Left ventricle myocardium inferior (tissue), 1 donor: ENCODE measurements at regions not wholly inside any gene's neighbourhood (a gene's known extent, or its start where the extent isn't known, plus 50 kb on each side); places are given as distances from the start of the nearest gene placed in this dataset.

Source experiments
- DNase-seq: peaks from one replicate; pipeline ENCODE4 v3.0.0-alpha.2; 2020
- H3K27ac ChIP-seq: fragments of 200-600 bp; replicated peaks from 2 replicates; pipeline ENCODE4 v1.8.0; 2021
- H3K27me3 ChIP-seq: fragments of 200-600 bp; 2 replicates; pipeline ENCODE4 v1.8.0; 2021; ENCODE audit warnings: low read depth
- H3K36me3 ChIP-seq: fragments of 200-600 bp; 2 replicates; pipeline ENCODE4 v1.8.0; 2021
- H3K4me1 ChIP-seq: fragments of 200-600 bp; 2 replicates; pipeline ENCODE4 v1.8.0; 2021
- H3K4me3 ChIP-seq: fragments of 200-600 bp; 2 replicates; pipeline ENCODE4 v1.8.0; 2021; ENCODE audit warnings: mild to moderate bottlenecking, moderate library complexity
- H3K9me3 ChIP-seq: fragments of 200-600 bp; replicated peaks from 2 replicates; pipeline ENCODE4 v1.8.0; 2021
- intact Hi-C: fragments of 100-400 bp; cut with micrococcal nuclease; formaldehyde crosslinking; loops from one replicate; pipeline ENCODE4 v1.11.0; 2022
- TF ChIP-seq, protein P1 (sequence below): fragments of 200-600 bp; IDR thresholded peaks from 2 replicates; pipeline ENCODE4 v1.8.0; 2021; ENCODE audit warnings: antibody characterized with exemption, mild to moderate bottlenecking, borderline replicate concordance
- donor health status: DM: no; HTN: yes; CAD: no; lungs with severe emphysema.

DNA sequence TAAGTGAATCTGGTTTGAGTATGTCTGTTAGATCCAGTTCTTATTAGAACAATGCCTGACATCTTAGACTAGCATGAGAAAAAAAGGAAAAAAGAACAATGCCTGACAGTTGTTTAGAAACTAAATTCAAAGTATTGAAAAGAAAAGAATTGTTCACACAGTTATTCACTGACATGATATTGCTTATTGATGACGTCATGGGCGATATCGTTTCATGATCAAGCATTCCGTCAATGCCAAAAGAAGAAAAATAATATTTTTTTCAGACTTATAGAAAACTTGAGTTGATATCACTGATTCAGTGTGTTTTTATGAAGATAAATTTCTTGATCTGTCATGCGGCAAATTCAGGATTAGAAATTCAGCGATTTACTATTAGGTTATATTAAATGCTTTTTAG, 196.5 kb upstream of the AGR3 start:
- Histone ChIP-seq H3K27me3 (no peaks in the 10 kb centered on the region), H3K4me3 (no peak overlapping the region), H3K27ac (no peak overlapping the region), H3K9me3 (peaks cover 12% of the 10 kb centered on the region), H3K36me3 (no peaks in the 10 kb centered on the region), H3K4me1 (no peaks in the 10 kb centered on the region)
- TF ChIP-seq, protein P1, sequence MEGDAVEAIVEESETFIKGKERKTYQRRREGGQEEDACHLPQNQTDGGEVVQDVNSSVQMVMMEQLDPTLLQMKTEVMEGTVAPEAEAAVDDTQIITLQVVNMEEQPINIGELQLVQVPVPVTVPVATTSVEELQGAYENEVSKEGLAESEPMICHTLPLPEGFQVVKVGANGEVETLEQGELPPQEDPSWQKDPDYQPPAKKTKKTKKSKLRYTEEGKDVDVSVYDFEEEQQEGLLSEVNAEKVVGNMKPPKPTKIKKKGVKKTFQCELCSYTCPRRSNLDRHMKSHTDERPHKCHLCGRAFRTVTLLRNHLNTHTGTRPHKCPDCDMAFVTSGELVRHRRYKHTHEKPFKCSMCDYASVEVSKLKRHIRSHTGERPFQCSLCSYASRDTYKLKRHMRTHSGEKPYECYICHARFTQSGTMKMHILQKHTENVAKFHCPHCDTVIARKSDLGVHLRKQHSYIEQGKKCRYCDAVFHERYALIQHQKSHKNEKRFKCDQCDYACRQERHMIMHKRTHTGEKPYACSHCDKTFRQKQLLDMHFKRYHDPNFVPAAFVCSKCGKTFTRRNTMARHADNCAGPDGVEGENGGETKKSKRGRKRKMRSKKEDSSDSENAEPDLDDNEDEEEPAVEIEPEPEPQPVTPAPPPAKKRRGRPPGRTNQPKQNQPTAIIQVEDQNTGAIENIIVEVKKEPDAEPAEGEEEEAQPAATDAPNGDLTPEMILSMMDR: no peak
- intact Hi-C loops: no loop called here
- DNase-seq: no peak

DNA sequence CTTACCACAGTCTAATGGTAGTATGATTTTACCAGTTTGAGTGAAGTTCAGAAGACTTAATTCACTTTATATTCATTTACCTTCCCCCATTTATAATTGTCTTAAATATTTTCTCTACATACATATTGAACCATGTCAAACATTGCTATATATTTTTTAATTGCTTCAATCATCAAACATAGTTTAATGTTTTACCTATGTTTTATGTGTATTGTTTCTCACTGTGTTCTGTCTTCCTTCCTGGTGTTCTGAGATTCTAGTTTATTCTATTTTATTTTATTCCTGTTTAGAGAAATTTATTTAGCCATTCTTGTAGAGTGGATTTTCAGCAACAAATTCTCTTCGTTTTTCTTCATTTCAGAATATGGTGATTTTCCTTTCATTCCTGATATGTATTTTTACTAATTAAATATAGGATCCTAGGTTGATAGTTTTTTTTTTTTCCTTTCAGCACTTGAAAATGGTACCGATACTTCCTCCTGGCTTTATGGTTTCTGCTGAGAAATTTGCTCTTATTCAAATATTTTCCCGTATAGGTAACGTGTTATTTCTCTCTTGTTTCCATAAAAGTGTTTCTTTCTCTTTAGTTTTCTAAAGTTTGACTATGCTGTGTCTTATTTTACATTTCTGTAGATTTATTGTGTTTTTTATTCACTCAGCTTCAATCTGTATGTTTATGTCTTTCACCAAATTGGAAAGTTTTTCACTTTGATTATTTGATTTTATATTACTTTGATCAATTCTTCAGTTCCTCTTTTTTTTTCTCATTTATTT, 201.8 kb upstream of the AGR3 start:
- Histone ChIP-seq H3K4me3 (no peak overlapping the region), H3K27ac (no peak overlapping the region), H3K4me1 (no peaks in the 10 kb centered on the region), H3K27me3 (no peaks in the 10 kb centered on the region), H3K36me3 (no peaks in the 10 kb centered on the region), H3K9me3 (peaks cover 12% of the 10 kb centered on the region)
- no peak for DNase-seq
- TF ChIP-seq, protein P1: no peak
- intact Hi-C loops: no loop called here

DNA sequence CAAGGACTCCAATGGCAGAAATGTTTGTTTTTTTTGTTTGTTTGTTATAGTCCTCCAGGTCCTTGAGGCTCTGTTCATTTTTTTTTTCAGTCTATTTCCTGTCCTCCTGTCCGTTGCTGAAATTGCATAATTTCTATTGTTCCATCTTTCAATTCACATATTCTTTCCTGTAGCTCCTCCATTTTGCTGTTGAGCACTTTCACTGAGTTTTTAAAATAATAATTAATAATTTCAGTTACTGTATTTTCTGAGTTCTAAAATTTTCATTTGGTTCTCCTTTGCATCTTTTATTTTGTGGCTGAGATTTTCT, 202.3 kb upstream of the AGR3 start:
- no peak for DNase-seq
- TF ChIP-seq, protein P1: no peak

DNA sequence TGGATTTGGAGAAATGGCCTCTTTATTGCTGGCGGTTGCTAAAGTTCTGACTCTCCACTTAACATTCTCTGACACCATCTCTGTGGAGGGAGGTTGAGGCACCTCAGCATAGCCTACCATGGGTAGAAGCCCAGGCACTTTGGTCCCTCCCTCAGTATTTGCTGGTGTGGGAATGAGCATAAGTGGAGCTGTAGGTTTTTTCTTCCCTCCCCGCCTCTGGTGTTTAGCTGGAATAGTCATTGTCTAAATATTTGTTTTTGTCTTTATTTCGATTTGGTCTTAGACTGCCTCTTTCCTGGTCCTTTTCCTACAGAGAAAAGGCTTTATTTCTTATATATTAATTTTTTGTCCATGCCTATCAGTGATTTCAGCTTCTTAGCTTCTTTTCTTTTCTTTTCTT, 203.4 kb upstream of the AGR3 start:
- Histone ChIP-seq H3K4me3 (no peak overlapping the region), H3K27ac (no peak overlapping the region), H3K4me1 (no peaks in the 10 kb centered on the region), H3K36me3 (no peaks in the 10 kb centered on the region), H3K9me3 (peaks cover 7% of the 10 kb centered on the region), H3K27me3 (no peaks in the 10 kb centered on the region)
- DNase-seq: no peak
- TF ChIP-seq, protein P1: no peak
- intact Hi-C loops: no loop called here

More for the DNA sequence above, 202.3 kb upstream of the AGR3 start:
- H3K9me3 ChIP-seq: peaks cover 12% of the 10 kb centered on the region
- H3K36me3 ChIP-seq: no peaks in the 10 kb centered on the region
- H3K4me1 ChIP-seq: no peaks in the 10 kb centered on the region
- intact Hi-C loops: no loop called here
- no peak overlapping the region for H3K4me3 ChIP-seq
- no peaks in the 10 kb centered on the region for H3K27me3 ChIP-seq
- no peak overlapping the region for H3K27ac ChIP-seq

DNA sequence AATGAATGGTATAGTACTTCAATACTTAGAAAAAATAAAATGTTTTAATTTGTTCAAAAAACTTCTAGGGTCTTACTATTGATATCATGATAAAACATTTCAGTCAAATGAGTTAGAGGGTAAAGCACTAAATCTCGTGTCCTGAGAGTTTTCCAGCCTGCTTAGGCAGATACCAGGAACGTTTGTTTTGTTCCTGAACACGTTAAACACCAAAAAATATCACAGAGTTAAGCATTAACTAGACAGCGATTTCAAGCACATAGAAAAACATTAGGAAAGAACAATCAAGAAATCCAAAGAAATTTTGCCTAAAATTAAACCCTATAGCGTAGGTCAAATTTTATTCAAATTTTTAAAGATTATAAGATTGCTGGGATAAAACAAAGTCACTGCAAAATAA, 204.6 kb upstream of the AGR3 start:
- Histone ChIP-seq H3K36me3 (no peaks in the 10 kb centered on the region), H3K4me3 (no peak overlapping the region), H3K27ac (no peak overlapping the region), H3K4me1 (no peaks in the 10 kb centered on the region), H3K27me3 (no peaks in the 10 kb centered on the region), H3K9me3 (no peaks in the 10 kb centered on the region)
- TF ChIP-seq, protein P1: no peak
- DNase-seq: no peak
- intact Hi-C loops: no loop called here

DNA sequence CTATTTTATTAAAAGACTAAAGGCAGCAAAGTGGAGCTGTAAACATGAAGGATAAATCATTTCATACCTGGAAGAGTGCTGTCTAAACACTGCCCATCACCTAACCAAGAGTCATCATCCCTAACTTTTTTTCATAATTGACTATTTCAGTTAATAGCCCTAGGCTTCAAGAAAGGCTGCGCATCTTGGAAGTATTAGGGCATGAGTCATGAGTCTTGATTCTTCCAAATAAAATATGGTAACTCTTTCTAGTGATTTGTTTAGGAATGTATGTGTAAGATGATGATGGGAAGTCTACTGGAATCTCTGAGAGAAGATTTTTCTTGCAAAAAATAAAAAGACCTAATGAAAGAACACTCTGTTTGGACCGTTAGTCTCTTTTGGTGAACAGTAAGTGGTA, 207.7 kb upstream of the AHR start:
- intact Hi-C loops: no loop called here

More for the DNA sequence above, 207.7 kb upstream of the AHR start:
- no peak for DNase-seq
- TF ChIP-seq, protein P1: no peak
- Histone ChIP-seq H3K4me3 (no peak overlapping the region), H3K4me1 (no peaks in the 10 kb centered on the region), H3K36me3 (no peaks in the 10 kb centered on the region), H3K9me3 (no peaks in the 10 kb centered on the region), H3K27ac (no peak overlapping the region), H3K27me3 (no peaks in the 10 kb centered on the region)
